ENCODE measurements at regions not wholly inside any gene's neighbourhood (a gene's known extent, or its start where the extent isn't known, plus 50 kb on each side); places are given as distances from the start of the nearest gene placed in this dataset.

DNA sequence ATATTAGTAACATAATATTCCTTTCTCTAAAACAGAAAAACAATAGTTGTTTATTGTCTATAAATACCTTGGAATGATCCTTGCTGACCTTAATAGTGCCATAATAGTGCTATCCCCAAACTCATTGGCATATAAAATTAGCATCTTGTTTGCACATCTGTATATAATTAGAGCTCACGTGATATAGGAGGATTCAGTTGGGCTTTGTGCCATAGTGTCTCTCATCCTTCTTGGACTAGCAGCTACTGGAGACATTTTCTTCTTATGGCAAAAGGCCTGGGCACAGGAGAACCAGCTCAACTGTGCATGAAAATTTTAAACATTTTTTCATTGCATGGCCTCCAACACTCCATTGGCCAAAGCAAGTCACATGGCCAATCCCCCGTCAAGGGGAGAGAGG, 342.5 kb downstream of the SPATA31D1 start:
- peak; percentile 47 for DNase-seq

DNA sequence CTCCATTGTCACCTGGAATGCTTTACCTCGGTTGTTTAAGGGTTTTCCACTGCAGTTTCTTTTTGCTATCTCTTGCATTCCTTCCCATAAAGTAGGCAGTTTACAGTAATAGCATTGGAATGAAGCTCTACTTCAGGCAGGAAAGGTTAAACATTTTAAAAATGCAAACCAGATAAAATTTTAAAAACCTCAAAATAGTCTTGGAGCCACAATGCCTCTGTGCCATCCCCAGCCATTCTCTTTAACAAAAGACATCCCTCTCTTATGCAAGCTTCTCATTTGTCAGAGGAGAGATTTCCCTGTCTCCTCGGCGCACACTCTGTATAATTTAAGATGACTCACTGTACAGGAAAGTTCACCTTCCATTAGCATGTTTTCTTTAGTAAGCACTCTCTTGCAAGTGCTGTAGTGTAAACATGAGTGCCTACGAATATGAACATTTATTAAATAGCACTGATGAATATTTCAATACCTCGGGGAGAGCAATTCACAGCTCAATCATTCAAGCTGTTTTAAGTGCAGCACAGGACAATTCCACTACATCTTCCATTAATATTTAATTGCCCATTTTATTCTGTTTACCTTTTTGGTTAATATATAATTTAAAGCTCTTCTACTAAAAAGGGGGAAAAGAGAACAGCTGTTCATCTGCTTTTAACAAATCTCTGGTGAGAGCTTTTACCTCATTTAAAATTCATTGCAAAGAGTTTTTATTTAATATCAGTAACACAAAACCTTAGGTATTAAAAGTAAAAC, 343.6 kb downstream of the SPATA31D1 start:
- DNase-seq, result peak; percentile 83

DNA sequence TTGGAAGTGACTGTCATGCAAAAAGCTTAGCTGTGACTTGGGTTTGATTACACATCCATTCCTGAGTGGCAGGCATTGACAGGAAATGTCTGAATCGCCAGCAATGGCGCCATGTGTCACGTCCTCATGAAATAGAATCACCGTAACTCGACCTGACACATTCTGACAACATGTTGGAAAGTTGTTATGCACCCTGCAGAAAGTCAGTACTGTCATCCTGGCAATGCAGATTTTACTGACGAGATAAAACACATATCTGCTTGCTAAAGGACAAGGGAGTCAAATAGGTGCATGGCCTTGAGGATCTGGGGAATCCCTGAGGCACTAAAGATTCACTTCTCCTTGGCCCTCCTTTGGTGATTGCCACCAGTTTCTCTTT, 344.2 kb downstream of the SPATA31D1 start:
- peak; percentile 12 for DNase-seq

DNA sequence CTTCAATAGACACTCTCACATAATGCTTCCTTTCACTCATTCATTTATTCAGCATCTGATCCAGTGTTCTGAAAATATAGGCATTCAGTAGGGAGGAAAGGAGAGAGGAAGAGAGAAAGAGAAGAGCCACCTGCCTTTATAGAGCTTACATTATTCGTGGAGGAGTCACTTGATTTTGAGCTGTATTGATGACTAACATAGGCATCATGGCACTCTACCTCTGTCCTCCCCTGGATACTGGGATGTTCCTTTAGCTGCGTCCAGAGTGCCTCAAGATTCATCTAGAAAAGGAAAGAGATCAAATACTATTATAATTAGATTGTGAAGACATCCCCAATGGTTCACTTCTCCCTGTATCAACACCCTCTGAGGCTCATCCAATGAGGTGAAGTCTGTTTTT, 345.1 kb downstream of the SPATA31D1 start:
- DNase-seq, result no peak

DNA sequence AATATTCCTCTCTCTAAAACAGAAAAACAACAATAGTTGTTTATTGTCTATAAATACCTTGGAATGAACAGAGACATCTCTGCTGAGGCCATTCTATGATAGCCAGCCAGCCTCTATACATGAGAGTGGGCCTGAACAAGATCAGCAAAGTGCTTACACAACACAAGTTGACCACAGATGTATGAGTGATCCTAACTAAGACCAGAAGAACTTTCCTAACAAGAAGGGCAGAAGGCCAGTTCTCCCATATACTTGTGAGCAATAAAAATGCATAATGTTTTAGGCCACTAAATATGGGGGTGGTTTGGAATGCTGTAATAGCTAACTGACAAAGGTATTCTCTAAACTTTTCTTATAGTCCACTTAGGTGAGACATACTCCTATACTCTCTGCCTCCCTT, 345.7 kb downstream of the SPATA31D1 start:
- peak; percentile 15 for DNase-seq

DNA sequence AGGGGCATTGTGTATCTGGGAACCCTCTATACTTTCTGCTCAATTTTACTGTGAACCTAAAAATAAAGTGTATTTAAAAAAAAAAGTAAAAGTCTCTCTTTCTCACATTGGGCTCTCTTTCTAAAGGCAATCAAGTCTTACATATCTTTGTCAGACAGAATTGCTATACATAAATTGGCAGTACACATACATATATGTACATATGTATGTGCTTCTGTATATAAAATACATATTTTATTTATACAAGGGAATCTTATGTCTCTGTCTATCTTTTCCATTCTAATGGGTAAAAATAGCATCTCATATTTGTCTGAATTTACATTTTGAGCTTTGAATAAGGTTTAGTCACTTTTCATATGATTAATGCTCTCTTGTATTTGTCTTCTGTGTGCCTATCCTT, 348.8 kb downstream of the SPATA31D1 start:
- no peak for DNase-seq

DNA sequence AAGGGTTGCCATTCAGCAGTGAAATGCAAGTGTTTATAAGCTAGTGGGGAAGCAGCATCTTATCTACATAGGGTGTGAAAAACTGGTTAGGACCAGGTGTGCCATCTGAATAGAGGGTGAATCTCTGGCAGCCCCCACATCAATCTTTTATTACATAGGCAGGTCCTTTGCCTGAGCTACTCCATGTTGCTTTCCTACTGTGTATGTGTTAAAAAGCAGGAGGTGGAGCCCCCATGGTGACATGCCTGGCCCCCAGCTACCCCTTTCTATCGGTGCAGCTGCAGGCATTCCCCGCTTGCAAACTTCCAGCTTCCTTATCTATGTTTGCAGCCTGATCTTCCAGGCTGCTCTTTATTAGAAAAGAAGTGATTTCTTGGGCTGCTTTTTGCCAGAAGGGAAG, 353.5 kb downstream of the SPATA31D1 start:
- no peak for DNase-seq

DNA sequence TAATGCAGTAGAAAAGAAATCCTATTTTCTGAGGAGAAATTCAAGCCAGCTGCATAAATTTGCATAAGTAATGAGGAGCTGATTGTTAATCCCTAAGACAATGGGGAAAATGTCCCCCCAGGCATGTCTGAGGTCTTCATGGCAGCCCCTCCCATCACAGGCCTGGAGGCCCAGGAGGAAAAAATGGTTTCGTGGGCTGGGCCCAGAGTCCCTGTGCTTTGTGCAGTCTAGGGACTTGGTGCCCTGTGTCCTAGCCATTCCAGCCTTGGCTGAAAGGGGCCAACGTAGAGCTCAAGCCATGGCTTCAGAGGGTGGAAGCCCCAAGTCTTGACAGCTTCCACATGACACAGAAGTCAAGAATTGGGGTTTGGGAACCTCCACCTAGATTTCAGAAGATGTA, 357.5 kb downstream of the SPATA31D1 start:
- DNase-seq, result no peak

DNA sequence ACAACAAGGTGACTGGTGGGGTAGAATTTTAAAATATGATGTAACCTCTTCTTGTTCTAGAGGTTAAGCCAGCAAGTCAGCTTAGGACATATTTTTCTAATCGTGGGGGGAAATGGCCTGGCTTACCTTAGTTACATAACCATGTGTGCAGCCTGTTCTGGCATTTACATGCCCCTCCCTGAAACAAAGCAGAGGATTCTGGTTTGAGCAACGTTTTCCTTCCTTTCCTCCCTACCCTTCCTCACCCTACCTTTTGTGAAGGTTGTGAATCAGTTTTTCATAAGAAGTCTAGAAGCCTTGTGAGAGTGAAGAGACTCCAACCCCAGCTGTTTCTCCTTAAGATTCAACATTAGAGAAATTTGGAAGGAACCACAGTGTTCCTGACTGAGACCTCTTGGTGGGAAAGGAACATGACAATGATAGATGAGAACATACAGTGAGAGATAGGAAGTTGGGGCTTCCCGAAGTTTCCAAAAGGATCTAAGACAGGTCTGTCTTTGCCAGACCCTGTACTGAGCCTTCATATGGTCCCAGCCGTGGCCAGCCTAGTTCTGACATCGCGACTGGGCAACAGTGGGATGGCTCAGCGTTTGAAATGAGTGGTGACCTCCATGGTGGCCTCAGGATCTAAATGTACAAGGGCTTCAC, 365.2 kb downstream of the SPATA31D1 start:
- DNase-seq, result peak; percentile 6

DNA sequence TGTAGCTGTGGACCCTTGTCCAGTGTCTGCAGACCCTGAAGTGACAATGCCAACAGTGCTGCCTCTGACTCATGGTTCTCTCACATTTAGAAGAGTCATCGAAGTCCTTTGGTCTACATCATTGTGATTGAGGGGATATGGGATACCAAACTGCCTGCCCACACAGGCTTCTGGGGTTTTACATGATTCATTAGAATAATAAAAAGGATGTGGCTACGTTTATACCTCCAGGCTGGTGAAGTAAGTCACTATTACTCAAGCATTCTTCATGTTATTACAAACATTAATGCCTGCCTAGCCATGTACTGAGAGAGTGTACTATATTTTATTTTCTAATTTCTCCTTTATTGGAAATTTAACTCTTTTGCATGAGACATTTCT, 365.7 kb downstream of the SPATA31D1 start:
- DNase-seq, result peak; percentile 87

DNA sequence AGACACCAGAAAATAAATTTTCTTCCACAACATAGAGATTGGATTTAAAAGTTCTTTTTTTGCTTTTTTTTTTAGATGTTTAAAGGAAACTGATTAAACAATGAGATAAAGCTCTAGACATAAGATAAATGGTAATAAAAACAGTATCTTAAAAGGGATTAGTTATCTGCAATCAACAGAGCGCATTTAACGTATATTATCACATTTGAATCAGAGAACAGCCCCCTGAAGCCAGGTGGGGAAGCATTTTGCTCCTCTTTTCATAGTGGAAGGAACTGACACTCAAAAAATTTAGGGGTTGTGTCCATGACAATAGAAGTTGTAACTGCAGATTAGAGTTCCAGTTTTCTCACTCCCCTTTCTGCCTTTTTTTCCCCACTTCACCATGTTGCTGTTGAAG, 367.6 kb downstream of the SPATA31D1 start:
- no peak for DNase-seq

DNA sequence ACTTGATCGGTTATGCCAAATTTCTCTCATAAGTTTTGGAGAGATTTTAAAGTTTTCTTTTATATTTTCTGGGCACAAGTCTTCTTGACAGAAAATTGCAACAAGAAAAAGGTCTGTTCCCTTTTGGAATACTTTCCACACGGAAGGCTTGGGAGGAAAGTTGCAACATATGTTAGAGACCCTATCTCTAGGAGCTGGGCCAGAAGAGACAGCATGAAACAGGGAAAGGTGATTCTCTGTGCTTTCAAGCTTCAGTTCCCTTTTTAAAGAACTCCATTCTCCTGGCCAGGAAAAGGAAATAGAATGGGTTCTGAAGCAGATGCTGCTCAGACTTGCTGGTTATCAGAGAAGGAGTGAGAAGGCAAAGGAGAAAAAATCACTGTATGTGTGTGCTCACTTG, 368.3 kb downstream of the SPATA31D1 start:
- DNase-seq, result no peak

DNA sequence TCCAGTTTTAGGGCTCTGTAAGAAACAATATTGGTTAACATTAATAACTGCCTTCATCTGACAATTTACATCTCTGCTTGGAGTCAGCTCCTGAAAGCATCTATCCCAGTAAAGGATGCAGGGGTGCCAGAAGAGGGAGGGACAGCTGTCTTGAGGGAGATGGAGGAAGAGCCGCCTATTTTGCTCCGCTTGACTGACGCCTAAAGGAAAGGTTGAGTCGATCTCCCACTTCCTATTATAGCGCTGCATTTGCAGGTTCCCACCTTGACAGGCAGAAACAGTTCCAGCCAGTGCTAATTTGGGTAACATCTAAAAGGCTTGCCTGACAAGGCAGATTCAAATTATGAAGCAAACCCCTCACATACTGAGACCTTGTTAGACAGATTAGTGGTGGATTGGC, 374.6 kb downstream of the SPATA31D1 start:
- DNase-seq, result no peak

DNA sequence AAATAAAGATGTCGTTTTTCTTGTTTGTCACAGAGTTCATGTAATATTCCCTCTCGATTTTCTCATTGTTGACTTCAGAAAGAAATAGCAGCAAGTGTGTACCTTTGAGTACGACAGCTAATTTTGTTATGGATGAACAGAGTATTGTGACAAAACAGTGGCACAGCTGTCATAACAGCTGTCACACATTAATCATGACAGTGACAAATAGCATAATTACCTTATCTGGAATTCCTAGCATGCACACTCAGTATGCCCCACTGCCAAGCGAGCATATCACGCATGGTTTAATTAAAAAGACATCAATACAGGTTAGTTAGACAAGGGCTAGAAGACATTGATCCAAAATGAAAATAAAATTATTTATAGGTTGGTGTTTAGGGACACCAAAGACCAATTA, 375.1 kb downstream of the SPATA31D1 start:
- DNase-seq, result no peak

DNA sequence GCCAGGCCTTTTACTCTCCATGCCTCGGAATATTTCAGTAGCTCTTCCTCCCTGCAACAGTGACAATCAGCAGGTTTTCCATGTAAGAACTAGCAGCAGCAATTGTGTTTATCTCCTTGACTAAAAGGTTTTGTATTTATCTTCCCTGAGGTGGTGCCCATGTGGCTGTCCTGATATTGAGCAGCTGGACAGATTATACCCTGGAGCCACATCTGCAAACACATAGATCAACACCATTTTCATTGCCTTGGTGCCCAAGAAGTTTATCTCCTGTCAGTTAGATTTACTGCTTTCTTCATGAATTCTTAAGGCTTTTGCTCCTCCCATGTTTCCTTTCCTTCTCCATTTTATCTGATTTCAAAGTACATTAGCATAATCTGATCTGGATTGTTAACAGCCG, 378.4 kb downstream of the SPATA31D1 start:
- DNase-seq, result no peak

DNA sequence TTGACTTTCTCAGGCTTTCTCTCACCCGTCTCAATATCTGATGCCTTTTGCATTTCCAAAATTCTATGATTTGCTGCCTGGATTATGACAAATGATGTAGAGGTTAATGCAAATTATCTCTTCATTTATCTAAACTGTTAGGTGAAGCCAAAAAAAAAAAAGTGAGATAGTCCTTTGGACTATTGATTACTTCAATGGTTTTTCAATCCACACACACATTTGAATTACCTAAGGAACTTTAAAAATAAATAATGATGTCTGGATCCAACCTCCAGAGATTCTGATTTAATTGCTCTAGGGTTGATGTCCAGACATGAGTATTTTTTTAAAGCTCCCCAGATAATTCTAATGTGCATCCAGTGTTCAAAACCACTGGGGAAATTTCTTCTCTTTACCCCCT, 379.4 kb downstream of the SPATA31D1 start:
- no peak for DNase-seq

DNA sequence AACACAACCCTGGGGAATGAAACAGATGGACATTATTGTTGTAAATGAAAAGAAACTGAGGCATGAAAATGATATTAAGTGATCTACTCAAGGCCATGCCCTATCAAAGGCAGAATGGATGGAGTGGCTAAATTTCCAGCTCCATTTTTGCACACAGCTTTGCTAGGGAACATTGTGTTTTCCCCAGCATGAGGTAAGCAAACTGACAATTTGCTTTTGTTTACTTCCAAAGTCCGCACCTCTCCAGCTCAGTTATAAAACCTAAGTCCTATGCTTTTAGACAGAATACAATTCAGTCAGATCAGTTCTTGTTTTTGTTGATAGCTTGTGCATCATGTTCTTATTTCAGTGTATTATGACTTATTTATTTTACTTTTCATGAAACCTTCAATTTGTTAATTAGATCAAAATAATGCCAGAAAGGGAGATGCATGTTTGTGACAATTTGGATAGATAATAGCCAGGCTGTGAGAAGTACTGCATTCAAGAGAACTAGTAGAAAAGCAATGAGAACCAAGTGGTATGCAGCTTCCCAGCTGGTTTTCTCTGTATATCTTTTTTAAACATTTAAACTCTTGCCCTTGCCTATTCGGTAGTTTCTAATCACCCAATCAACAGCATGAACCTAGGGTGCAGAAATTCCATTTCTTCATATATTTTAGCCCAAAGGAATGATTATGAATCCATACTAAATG, 380.8 kb downstream of the SPATA31D1 start:
- DNase-seq, result no peak

DNA sequence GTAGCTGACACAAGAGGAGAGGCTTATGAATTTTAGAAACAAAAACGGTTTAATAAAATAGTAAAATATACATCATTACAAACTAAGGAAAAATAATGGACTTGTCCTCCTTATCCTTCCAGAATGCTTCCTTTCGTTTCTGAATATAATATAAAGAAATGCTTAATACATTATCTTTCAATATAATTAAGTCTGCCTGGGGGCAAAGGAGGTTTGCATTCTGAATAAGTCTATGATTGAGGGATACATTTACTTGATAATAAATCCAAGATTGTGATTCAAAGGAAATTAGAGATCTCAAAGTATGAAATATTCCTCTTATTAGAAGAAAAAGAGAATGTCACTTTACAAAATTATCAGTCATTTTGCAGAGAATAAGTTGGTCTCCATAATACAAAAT, 386.5 kb downstream of the SPATA31D1 start:
- no peak for DNase-seq

DNA sequence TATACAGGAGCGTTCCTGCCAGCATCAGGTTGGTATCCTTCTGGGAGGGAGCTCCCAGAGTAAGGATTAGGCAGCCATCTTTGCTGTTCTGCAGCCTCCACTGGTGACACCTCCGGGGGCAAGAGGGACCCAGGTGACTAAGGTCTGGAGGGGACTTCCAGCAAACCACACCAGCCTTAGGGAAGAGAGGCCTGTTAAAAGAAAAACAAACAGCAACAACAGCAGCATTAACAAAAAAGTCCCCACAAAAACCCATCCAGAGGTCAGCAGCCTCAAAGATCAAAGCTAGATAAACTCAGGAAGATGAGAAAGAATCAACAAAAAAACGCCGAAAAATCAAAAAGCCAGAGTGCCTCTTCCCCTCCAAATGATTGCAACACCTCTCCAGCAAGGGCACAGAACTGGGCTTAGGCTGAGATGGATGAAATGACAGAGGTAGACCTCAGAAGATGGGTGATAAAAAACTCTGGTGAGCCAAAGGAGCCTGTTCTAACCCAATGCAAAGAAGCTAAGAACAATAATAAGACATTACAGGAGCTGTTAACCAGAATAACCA, 388.2 kb downstream of the SPATA31D1 start:
- DNase-seq, result no peak

DNA sequence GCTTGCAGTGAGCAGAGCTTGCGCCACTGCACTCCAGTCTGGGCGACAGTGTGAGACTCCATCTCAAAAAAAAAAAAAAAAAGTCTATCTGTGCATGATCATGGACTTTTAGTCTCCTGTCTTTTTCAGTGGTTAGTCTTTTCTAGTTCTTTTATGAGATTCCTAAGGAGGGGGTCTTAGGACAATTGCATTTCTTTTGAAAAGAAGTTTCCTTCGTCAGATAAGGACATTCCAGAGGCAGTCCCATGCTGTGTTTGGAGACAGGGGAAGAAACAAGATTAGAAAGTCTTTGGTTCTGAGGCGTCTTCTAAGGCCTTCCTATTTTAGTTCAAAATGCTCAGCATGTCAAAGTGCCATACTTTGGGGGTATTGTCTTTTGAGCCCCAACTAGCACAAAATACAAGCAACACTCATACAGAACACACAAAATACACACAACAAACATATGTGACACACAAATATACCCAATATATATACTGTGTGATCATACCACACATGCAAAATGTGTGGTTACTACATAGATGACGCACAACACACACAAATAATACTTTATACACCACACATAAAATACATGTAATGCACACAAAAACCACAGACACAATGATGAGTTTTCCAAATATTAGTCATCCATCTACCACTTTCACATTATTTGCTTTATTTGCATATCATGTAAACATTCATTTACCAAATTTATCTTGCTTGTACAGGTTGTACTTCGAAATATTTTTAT, 394.5 kb downstream of the SPATA31D1 start:
- DNase-seq, result no peak

DNA sequence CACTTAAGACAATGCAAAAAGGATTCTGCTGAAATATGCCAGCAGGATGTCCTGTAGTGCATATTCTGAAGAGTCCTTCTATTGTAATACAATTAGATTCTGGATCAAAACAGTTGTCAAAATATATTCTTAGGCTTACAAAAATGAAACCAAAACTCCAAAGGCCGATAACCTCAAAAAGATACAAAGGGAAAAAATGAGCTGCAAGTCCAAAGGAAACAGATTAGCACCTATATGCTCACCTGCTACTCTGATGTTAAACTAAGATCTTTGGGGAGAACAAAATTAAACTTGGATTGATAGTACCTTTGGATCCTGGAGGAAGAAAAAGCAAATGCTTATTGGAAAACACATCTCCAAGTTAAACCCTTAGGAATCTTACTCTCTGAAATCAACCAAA, 397.1 kb downstream of the SPATA31D1 start:
- no peak for DNase-seq

DNA sequence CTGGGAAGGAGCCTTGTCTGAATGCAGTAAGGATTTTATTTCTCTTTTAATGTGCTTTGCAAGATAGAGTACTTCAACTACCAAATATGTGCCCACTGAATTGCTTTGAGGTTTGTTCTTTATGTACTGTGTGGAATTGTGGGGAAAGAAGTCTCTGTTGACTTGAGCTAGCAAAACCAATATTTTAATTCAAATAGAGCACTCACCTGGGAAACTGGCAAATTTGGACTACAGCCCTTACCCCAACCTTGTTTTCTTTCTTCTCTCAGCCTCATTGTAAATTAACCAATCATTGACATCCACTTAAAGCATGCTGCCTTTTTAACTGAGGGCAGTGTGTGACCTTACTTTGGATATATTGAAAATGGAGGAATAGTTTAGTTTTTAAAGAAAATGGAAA, 409.0 kb downstream of the SPATA31D1 start:
- DNase-seq, result no peak
